Retinal pigment epithelial cell (primary cell): ENCODE measurements at regions not wholly inside any gene's neighbourhood (a gene's known extent, or its start where the extent isn't known, plus 50 kb on each side); places are given as distances from the start of the nearest gene placed in this dataset.

Experiments
- DNase-seq: peaks from one replicate; pipeline ENCODE4 v3.0.0-alpha.2; 2010; ENCODE audit warnings: low read depth
- H3K4me3 ChIP-seq: 2 replicates; pipeline ENCODE4 v1.5.1; 2011; ENCODE audit warnings: mild to moderate bottlenecking, low read length, control low read depth, moderate library complexity
- TF ChIP-seq, protein P1 (sequence below): conservative IDR thresholded peaks from 2 replicates; pipeline ENCODE4 v1.5.1; 2011; ENCODE audit warnings: low read depth, low read length, control low read depth, inconsistent platforms

DNA sequence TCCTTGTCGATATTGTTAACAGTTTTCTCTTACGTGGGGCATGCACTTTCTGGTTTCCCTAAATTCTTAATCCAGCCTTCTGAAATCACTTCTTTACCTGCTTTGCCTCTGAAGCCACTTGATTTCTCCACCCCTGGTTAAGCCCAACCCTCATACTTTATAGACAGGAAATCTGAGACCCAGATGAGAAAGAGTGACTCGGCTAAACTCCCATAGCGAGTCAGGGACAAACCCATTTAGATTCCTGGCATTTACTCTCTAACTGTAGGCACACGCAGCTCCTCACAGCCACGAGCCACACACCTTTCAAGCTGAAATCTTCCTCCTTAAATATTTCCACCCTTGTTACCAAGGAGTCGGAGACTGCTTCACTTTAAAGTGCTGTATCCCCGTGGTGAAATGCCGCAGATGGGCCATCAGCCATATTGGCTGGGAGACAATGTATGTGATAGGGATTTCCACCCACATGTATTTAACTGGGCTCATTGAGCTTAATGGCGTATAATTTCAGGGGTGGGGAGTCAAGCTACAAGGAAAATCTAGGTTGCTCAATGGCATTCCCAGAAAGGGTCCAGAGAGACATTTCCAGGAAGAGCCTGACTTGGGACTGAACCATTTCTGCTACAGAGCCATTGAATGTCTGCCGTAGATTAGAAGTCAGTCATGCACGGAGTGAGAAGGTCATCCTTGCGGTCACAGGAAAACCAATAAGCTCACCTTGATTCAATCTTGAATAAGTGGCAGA lies 49.9 kb upstream of the GRK3 start:
- no peak for DNase-seq
- TF ChIP-seq, protein P1, sequence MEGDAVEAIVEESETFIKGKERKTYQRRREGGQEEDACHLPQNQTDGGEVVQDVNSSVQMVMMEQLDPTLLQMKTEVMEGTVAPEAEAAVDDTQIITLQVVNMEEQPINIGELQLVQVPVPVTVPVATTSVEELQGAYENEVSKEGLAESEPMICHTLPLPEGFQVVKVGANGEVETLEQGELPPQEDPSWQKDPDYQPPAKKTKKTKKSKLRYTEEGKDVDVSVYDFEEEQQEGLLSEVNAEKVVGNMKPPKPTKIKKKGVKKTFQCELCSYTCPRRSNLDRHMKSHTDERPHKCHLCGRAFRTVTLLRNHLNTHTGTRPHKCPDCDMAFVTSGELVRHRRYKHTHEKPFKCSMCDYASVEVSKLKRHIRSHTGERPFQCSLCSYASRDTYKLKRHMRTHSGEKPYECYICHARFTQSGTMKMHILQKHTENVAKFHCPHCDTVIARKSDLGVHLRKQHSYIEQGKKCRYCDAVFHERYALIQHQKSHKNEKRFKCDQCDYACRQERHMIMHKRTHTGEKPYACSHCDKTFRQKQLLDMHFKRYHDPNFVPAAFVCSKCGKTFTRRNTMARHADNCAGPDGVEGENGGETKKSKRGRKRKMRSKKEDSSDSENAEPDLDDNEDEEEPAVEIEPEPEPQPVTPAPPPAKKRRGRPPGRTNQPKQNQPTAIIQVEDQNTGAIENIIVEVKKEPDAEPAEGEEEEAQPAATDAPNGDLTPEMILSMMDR, result no peak
- no peak overlapping the region for H3K4me3 ChIP-seq
